GM18867 (cell line): ENCODE measurements at regions not wholly inside any gene's neighbourhood (a gene's known extent, or its start where the extent isn't known, plus 50 kb on each side); places are given as distances from the start of the nearest gene placed in this dataset.
"Not testable (repeated sequence)": the region's sequence is repeated elsewhere in the genome, so short reads cannot be mapped to it uniquely, and the experiment has no call there.

Experiments used
- ATAC-seq: cut with Tn5 transposase; IDR thresholded peaks from one replicate; pipeline ENCODE4 v1.9.1; 2021; ENCODE audit warnings: mild to moderate bottlenecking, moderate library complexity; ENCODE audit not compliant: unreplicated experiment

- ATAC-seq, result no peak
Measured at GRCh38 chr18:39480494-39481195, 1915.0 kb upstream of the CELF4 start.

- no peak for ATAC-seq
Measured at GRCh38 chr18:39464006-39464405, 1898.4 kb upstream of the CELF4 start.

GRCh38 chr18:39462436-39462835 is 1896.8 kb upstream of the CELF4 start:
- ATAC-seq, result no peak

- no peak for ATAC-seq
Measured at GRCh38 chr18:39460136-39460535, 1894.5 kb upstream of the CELF4 start.

GRCh38 chr18:39455285-39455684 is 1889.7 kb upstream of the CELF4 start:
- no peak for ATAC-seq

GRCh38 chr18:39454866-39455265 is 1889.3 kb upstream of the CELF4 start:
- ATAC-seq, result no peak

GRCh38 chr18:39453882-39454281 is 1888.3 kb upstream of the CELF4 start:
- ATAC-seq, result no peak

- no peak for ATAC-seq
Measured at GRCh38 chr18:39453356-39453755, 1887.8 kb upstream of the CELF4 start.

- no peak for ATAC-seq
Measured at GRCh38 chr18:39450958-39451357, 1885.4 kb upstream of the CELF4 start.

GRCh38 chr18:39449566-39449965 is 1884.0 kb upstream of the CELF4 start:
- ATAC-seq, result no peak

GRCh38 chr18:39448942-39449341 is 1883.3 kb upstream of the CELF4 start:
- ATAC-seq, result no peak

- ATAC-seq, result not testable (repeated sequence)
Measured at GRCh38 chr18:39444957-39445356, 1879.4 kb upstream of the CELF4 start.

- no peak for ATAC-seq
Measured at GRCh38 chr18:39441648-39442047, 1876.0 kb upstream of the CELF4 start.

GRCh38 chr18:39435996-39436395 is 1870.4 kb upstream of the CELF4 start:
- no peak for ATAC-seq

- no peak for ATAC-seq
Measured at GRCh38 chr18:39435209-39435608, 1869.6 kb upstream of the CELF4 start.

GRCh38 chr18:39434223-39434920 is 1868.8 kb upstream of the CELF4 start:
- no peak for ATAC-seq

GRCh38 chr18:39425172-39425850 is 1859.7 kb upstream of the CELF4 start:
- no peak for ATAC-seq

- no peak for ATAC-seq
Measured at GRCh38 chr18:39424261-39424660, 1858.7 kb upstream of the CELF4 start.

GRCh38 chr18:39421276-39421675 is 1855.7 kb upstream of the CELF4 start:
- ATAC-seq, result no peak

GRCh38 chr18:39419315-39419714 is 1853.7 kb upstream of the CELF4 start:
- no peak for ATAC-seq

GRCh38 chr18:39415471-39415870 is 1849.9 kb upstream of the CELF4 start:
- no peak for ATAC-seq
